DOHH2 (cell line): ENCODE measurements at regions not wholly inside any gene's neighbourhood (a gene's known extent, or its start where the extent isn't known, plus 50 kb on each side); places are given as distances from the start of the nearest gene placed in this dataset.

Experiments
- EZH2phosphoT487 ChIP-seq: fragments of 200-600 bp; sonication (generic); IDR thresholded peaks from 2 replicates; pipeline ENCODE4 v1.6.1; 2017; ENCODE audit warnings: borderline replicate concordance, mild to moderate bottlenecking, antibody characterized with exemption, low read length, moderate library complexity, mixed read lengths
- TF ChIP-seq, protein P1 (sequence below): fragments of 200-600 bp; sonication (generic); IDR thresholded peaks from one replicate; pipeline ENCODE4 v1.5.1; 2014; ENCODE audit warnings: antibody characterized with exemption, mild to moderate bottlenecking, low read depth, low read length; ENCODE audit not compliant: poor library complexity, severe bottlenecking

- TF ChIP-seq, protein P1, sequence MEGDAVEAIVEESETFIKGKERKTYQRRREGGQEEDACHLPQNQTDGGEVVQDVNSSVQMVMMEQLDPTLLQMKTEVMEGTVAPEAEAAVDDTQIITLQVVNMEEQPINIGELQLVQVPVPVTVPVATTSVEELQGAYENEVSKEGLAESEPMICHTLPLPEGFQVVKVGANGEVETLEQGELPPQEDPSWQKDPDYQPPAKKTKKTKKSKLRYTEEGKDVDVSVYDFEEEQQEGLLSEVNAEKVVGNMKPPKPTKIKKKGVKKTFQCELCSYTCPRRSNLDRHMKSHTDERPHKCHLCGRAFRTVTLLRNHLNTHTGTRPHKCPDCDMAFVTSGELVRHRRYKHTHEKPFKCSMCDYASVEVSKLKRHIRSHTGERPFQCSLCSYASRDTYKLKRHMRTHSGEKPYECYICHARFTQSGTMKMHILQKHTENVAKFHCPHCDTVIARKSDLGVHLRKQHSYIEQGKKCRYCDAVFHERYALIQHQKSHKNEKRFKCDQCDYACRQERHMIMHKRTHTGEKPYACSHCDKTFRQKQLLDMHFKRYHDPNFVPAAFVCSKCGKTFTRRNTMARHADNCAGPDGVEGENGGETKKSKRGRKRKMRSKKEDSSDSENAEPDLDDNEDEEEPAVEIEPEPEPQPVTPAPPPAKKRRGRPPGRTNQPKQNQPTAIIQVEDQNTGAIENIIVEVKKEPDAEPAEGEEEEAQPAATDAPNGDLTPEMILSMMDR: no peak
- no peak for TF ChIP-seq EZH2phosphoT487
These were observed 427.9 kb upstream of the HNRNPA3 start for GRCh38 chr2:176784633-176785200.
